ENCODE measurements at regions not wholly inside any gene's neighbourhood (a gene's known extent, or its start where the extent isn't known, plus 50 kb on each side); places are given as distances from the start of the nearest gene placed in this dataset.

- no peak for DNase-seq
- intact Hi-C loops (cut with DNase I), result no loop called here
Observed at GRCh38 chr4:181176306-181176705, 1066.9 kb upstream of the TENM3 start.

DNA sequence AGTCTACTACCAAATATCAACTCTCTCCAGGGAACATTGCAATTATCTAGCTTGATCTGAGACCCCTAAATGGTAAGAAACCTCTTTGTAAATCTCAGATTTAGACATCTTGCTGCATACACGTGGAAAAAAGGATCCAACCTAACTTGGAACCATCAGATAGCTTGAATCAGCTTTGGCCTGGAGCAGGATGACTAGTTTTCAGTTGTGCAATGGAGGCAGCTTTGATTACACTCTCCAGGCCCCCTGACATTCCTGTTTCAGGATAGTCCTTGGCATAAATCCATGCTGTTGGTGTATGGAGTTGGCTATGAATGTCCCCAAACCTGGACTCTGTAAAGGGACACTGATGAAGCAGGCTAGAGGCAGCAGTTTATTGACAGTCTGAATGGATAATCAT, 1061.9 kb upstream of the TENM3 start:
- no peak for DNase-seq
- intact Hi-C loops (cut with DNase I), result no loop called here

DNA sequence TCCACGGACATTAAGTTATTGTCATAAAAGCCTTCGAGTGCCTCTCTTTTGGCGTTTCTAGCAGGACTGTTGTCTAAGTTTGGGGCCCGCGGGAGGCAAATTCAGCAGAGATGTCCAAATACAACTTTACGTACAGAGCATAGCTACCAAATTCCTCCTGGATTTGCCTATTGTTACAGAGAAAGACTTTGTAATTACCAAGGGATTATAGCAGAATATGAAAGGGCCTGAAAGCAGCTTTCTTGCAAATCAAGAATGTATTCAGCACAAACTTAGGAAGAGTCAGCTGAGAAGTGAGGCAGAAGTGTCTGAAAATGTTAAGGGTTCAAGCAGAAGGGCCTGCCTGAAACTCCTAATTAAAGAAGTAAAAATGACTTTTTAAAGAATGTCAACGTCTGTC, 1053.5 kb upstream of the TENM3 start:
- no peak for DNase-seq
- intact Hi-C loops (cut with DNase I), result no loop called here

DNA sequence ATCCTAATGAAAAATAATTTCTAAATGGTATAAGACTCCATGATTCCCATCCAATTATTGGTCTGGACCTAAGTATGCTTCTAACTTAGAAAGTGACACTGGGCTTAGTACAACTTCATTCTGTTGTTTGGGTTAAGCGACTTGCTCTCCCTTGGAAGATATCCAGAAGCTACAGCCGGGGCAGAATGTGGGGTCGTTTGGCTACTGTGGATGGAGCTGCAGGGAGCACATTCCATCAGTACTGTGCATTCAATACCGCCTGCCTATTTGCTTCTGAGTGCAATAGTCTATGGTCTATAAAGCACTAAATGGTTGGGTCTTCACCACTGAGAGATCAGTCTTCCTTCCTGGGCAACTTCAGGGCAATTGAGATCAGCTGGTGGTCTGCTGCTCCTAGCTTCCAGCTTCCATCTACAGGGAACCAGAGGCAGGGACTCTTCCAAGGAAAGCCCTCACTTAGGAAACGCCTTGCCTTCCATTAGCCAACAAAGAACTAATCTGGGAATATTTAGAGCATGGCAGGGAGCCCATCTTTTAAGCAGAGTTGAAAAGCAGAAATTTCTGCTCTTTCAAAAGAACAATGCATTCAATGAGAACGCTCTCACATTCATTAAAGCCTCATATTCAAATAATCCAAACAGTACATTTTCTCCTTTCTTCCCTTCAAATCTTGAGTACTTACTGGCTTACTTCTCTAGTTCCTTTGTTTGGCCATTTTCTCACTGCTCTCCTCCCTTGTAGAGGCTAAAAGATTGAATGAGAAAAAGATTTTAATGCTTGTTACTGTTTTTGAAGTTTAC, 1049.9 kb upstream of the TENM3 start:
- intact Hi-C loops (cut with DNase I), result no loop called here
- no peak for DNase-seq

DNA sequence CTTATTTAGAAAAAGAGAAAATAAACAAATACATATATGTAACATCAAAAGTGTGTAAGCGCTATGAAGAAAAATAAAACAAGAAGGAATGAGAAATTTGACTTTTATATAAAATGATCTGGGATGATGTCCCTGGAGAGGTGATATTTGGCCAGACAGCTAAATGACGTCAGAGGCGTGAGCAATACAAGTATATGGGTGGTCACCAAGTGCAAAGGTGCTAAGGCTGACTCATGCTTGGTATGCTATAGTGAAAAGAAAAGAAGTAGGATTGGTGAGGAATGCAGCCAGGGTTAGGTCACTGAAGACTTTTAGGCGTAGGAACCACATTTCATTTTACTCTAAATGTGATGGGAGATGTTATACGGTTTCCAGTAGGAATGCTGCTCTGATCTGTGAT, 1049.1 kb upstream of the TENM3 start:
- intact Hi-C loops (cut with DNase I), result no loop called here
- DNase-seq, result no peak

- intact Hi-C loops (cut with DNase I), result no loop called here
- no peak for DNase-seq
Observed at GRCh38 chr4:181200076-181200475, 1043.1 kb upstream of the TENM3 start.

DNA sequence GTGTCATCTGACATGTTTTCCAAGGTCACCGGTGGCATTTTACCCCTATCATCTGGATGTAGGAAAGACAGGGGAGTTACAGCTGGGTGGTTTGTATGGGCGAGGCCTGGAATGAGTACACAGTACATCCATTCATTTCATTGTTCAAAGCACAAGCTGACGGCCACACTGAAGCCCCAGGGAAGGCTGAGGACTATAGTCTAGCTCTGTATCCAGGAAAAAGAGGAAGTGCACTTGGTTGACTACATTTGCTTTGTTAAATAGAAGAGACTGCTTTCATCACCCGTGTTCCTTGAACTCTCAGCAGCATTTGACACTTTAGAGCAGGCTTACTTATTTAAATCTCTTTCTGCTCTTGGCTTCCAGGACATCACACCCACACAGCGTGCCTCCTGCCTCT, 1041.0 kb upstream of the TENM3 start:
- DNase-seq, result no peak
- intact Hi-C loops (cut with DNase I), result no loop called here

DNA sequence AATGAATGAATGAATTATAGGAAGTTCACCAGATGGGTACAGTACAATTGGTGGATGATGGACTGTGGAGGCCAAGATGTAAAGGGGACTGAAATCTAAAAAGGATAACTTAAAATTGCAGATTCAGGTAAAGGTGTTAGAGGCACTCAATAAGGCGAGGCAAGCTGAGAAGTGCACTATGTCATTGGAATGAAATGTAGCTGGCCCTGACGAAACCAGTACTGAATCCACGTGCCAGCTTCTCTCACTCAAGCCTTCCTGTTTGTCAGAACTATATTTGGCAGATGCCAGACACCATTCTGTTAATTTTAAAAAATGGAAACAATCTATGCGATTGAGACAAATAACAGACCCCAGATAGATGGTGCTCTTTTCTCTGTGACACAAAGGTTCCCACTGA, 1039.1 kb upstream of the TENM3 start:
- DNase-seq, result no peak
- intact Hi-C loops (cut with DNase I), result no loop called here

DNA sequence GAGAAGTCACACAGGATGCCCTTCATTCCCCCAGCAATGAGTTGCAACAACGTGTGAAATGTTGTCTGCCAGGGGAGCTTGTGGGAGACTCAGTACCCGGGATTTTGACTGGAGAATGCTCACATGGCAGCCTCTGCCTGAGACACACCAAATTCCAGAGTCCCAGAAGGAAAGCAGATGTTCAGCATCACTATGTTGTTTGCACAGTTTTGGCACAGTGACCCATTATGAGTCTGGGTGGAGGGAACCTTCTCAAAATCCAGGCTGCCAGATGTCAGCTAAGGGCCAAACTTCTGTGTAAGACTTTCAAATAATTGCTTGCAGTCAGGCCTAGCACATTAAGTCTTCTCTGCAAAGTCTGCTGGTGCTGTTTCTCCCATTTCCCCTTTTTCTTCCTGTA, 1029.7 kb upstream of the TENM3 start:
- intact Hi-C loops (cut with DNase I), result no loop called here
- no peak for DNase-seq

DNA sequence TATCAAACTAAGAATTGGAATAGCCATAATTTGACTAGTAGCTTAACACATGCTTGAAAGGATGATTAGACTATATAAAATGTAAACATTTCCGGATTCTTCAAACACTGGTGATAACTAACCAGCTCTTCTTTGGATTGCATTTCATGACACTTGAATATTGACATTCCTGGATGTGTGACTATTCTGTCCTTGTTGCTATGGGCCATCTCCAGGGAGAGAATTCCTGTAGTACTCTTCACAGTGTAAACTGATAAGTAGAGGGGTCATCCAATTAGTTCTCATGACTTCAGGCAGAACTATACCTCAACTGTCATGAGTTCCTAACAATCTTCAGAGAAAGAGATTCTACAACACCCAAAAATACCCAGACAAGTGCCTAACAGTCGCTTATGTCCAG, 1026.7 kb upstream of the TENM3 start:
- intact Hi-C loops (cut with DNase I), result no loop called here
- DNase-seq, result no peak

DNA sequence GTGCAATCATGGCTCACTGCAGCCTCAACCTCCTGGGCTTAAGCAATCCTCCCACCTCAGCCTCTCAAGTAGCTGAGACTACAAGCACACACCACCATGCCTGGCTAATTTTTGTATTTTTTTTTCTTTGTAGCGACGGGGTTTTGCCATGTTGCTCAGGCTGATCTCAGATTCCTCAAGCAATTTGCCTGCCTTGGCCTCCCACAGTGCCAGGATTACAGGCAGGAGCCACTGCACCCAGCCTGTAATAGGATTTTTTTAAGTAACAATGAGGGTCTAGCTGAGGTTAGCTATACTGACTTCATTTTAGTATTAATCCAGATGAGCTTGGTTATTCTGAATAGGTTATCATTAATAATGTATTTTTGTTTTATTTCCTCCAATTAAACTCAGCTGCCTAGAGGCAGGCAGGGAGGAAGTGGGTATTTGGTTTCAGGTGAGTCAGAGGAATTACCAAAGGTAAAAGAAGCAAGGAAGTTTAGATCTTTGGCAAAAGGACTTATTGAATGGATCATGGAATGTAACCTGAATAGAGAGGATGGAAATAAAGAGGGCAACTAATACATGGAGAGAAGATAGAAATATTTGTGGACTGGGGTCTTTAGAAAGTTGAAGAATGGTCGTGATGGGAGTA, 1023.3 kb upstream of the TENM3 start:
- no peak for DNase-seq
- intact Hi-C loops (cut with DNase I), result no loop called here

DNA sequence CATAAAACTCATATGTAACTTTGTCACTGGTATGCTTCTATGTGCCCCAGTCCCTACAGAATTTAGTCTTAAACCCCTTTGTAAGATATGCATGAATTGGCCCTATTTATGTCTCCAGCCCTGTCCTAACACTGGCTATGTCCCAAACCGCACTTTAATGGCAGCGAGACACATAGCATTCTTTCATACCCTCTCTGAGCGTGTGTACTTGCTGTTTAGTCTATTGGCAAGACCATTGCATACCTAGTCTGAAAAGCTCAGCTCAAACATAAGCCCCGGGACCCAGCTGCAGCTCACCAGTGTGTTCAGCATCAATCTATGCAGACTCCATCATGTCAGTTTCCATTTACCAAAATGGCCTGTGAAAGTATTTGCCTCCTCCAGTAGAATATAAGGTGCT, 1018.4 kb upstream of the TENM3 start:
- intact Hi-C loops (cut with DNase I), result no loop called here
- DNase-seq, result no peak

GRCh38 chr4:181225616-181226261, 1017.5 kb upstream of the TENM3 start:
- DNase-seq, result peak in 1 of 10 donors; percentile 17
- intact Hi-C loops (cut with DNase I), result no loop called here

GRCh38 chr4:181234951-181235680, 1008.1 kb upstream of the TENM3 start:
- intact Hi-C loops (cut with DNase I), result no loop called here
- DNase-seq, result no peak

DNA sequence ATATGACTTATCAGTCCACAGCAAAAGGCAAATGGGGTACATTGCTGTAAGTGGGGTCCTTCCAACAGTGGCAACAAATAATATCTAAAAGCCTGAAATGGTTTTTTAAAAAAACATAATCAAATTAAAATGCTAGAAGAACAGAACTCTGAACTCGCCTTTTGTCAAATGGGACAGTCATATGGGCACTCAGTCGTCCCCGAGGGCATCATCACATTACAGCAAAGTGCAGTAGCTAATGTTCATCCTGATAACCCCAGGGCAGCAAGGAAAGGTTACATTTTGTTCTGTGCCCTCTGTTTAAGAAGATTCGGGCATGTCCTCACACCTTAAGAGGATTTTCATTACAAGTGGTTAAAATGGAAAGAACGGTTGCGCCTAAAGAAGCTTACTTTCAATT, 997.9 kb upstream of the TENM3 start:
- intact Hi-C loops (cut with DNase I), result no loop called here
- no peak for DNase-seq

- intact Hi-C loops (cut with DNase I), result no loop called here
- DNase-seq, result no peak
Observed at GRCh38 chr4:181249031-181249430, 994.2 kb upstream of the TENM3 start.

GRCh38 chr4:181254771-181255170, 988.4 kb upstream of the TENM3 start:
- no peak for DNase-seq
- intact Hi-C loops (cut with DNase I), result no loop called here

GRCh38 chr4:181258569-181258968, 984.6 kb upstream of the TENM3 start:
- no peak for DNase-seq
- intact Hi-C loops (cut with DNase I), result no loop called here

GRCh38 chr4:181259081-181259709, 984.0 kb upstream of the TENM3 start:
- intact Hi-C loops (cut with DNase I), result no loop called here
- DNase-seq, result no peak

DNA sequence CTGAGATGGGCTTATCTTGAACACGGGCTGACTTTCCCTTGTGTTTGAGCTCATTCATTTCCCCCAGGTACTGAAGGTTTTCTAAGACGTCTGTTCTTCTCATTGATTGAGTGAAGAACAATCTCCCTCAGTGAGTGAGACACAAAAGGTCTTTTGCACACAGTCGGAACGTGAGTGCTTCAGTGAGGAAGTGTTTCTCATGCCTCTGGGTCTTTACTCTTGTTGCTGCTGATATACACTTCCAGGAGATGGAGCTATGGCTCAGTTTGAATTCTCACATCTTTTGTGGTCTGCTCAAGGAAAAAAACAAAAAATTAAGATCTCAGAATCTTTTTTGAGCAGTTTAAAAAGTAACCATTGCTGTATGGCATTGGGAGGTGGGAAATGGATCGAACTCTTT, 981.9 kb upstream of the TENM3 start:
- DNase-seq, result no peak
- intact Hi-C loops (cut with DNase I), result no loop called here

DNA sequence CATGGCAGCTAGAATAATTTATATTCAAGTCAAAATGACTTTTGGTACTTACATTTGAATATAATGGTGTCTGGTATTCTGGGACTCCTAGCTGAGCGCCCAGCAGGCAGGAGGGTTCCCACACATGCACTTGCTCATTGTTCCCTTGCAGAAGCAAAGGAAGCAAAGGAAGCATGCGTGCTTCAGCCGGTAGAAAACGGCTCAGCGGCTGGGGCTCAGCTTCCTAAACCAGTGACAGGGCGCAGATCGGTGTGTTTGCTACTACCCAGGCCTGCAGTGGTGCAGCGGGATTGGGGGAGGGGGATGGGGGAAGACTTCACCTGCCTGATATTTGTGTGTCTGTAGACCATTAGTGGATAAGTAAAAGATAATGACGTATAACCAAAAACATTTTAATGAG, 978.3 kb upstream of the TENM3 start:
- DNase-seq, result peak in 2 of 10 donors; percentile 71 to 75
- intact Hi-C loops (cut with DNase I), result no loop called here
